Upper lobe of right lung (tissue), 1 donor: ENCODE measurements at regions not wholly inside any gene's neighbourhood (a gene's known extent, or its start where the extent isn't known, plus 50 kb on each side); places are given as distances from the start of the nearest gene placed in this dataset.

Experiments used
- ATAC-seq: fragments of 200-7000 bp; cut with Tn5 transposase; one replicate; pipeline ENCODE4 v1.9.1; 2020; ENCODE audit warnings: mild to moderate bottlenecking, moderate library complexity
- DNase-seq: peaks from one replicate; pipeline ENCODE4 v3.0.0-alpha.2; 2020
- H3K27ac ChIP-seq: fragments of 200-600 bp; one replicate; pipeline ENCODE4 v1.8.0; 2022
- H3K27me3 ChIP-seq: fragments of 200-600 bp; one replicate; pipeline ENCODE4 v1.8.0; 2022; ENCODE audit warnings: mild to moderate bottlenecking
- H3K36me3 ChIP-seq: fragments of 200-600 bp; one replicate; pipeline ENCODE4 v1.8.0; 2022
- H3K4me1 ChIP-seq: fragments of 200-600 bp; one replicate; pipeline ENCODE4 v1.8.0; 2022
- H3K4me3 ChIP-seq: fragments of 200-600 bp; one replicate; pipeline ENCODE4 v1.8.0; 2022; ENCODE audit warnings: mild to moderate bottlenecking
- H3K9me3 ChIP-seq: fragments of 200-600 bp; one replicate; pipeline ENCODE4 v1.8.0; 2022
- intact Hi-C: fragments of 100-400 bp; cut with DNase I; formaldehyde crosslinking; loops from one replicate; pipeline ENCODE4 v1.11.0; 2022
- TF ChIP-seq, protein P1 (sequence below): fragments of 200-600 bp; IDR thresholded peaks from one replicate; pipeline ENCODE4 v1.8.0; 2022; ENCODE audit warnings: antibody characterized with exemption
- donor health status: DM: no; HTN: yes; CAD: no; lungs with severe emphysema.

DNA sequence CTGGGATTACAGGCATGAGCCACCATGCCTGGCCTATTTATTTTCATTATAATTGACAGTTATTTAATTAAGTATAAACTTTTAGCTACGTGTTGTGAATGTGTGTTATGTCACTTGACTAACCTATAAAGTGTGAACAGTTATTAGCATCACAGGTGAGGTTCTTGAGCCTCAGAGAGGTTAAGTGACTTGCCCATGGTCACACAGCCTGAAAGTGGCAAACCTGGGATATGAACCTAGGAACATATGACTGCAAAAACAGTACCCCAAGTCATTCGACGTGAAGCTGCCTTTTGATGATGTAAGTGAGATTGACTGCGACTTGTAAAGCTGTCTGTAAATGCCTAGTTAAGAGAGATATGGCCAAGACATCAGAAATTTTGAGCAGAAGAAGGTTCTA lies 77.9 kb upstream of the SALL4 start:
- ATAC-seq = no peak
- intact Hi-C loops = no loop called here
- TF ChIP-seq, protein P1, sequence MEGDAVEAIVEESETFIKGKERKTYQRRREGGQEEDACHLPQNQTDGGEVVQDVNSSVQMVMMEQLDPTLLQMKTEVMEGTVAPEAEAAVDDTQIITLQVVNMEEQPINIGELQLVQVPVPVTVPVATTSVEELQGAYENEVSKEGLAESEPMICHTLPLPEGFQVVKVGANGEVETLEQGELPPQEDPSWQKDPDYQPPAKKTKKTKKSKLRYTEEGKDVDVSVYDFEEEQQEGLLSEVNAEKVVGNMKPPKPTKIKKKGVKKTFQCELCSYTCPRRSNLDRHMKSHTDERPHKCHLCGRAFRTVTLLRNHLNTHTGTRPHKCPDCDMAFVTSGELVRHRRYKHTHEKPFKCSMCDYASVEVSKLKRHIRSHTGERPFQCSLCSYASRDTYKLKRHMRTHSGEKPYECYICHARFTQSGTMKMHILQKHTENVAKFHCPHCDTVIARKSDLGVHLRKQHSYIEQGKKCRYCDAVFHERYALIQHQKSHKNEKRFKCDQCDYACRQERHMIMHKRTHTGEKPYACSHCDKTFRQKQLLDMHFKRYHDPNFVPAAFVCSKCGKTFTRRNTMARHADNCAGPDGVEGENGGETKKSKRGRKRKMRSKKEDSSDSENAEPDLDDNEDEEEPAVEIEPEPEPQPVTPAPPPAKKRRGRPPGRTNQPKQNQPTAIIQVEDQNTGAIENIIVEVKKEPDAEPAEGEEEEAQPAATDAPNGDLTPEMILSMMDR = no peak

DNA sequence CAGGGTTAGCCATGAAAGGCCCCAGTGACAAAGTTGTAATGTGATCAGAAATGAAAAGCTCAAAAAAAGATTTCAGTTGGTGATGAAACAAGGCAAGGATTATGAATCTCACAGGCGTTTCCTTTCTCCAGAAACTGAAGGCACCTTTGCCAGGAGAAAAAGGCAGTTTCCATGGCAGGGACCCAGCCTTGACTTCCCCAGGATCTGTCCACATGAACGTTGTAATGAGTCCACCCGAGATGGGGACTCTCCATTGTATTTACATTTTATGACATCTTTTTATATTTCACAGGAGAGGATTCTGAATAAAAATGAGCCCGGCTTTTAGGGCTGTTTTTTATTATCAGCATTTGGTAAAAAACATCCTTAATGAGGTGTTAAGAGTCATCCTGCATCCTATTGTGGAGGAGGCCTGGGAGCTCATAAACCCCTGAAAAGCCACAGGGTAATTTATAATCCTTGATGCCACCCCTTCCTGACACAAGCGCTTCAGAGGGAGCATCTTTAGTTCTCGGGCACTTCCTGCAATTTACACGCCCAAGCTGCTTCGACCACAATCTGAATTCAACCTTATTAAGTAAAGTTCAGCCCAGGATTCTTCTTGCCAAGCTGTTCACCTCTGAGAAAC lies 74.1 kb upstream of the SALL4 start:
- Histone ChIP-seq H3K27me3 (no peaks in the 10 kb centered on the region), H3K4me3 (no peak overlapping the region), H3K27ac (no peak overlapping the region), H3K4me1 (no peaks in the 10 kb centered on the region), H3K9me3 (no peaks in the 10 kb centered on the region), H3K36me3 (no peaks in the 10 kb centered on the region)
- intact Hi-C loops = no loop called here
- TF ChIP-seq, protein P1 = no peak
- ATAC-seq (no peak), DNase-seq (no peak)

More for the DNA sequence above, 77.9 kb upstream of the SALL4 start:
- Histone ChIP-seq H3K9me3 (no peaks in the 10 kb centered on the region), H3K4me1 (no peaks in the 10 kb centered on the region), H3K27ac (no peak overlapping the region), H3K27me3 (no peaks in the 10 kb centered on the region), H3K4me3 (no peak overlapping the region), H3K36me3 (no peaks in the 10 kb centered on the region)
- no peak for DNase-seq

DNA sequence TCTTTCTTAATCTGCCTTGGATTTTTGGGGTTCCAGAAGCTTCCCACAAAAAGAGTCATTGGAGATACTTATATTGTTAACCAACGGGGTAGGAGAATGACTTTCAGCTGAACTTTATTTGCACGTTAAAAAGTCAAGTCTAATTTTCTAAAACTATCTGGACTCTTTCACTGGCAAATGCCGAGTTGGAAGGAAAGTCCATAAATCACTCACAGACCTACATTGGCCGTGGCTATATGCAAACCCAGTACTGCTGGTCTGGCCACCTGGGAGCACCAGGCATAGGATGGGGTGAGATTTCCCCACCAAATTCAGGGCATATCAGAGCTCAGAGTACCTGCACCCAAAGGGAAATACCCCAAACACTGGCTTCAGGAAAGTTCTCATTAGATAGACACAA lies 71.3 kb upstream of the SALL4 start:
- Histone ChIP-seq H3K36me3 (no peaks in the 10 kb centered on the region), H3K27me3 (no peaks in the 10 kb centered on the region), H3K4me3 (no peak overlapping the region), H3K4me1 (no peaks in the 10 kb centered on the region), H3K27ac (no peak overlapping the region), H3K9me3 (no peaks in the 10 kb centered on the region)
- no peak for DNase-seq
- intact Hi-C loops = no loop called here
- TF ChIP-seq, protein P1 = no peak
- ATAC-seq = no peak

DNA sequence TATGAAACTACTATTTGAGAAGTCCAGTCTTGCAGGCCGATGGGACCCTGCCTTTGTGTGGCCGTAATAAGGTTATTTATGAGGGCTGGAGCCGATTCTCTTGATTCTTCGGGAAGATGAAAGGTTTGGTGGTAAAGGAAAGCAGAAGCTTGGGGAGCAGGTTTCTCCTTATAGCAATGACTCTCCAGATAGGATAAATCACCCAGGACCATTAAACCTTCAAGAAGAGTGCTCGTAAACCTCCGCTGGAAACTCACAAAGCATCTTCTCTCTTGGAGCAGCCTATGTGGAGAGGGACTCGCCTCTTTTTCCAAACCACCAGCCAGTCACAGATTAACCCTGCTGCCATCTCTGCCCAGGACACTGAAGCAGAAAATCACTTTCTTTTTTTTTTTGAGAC lies 69.6 kb upstream of the SALL4 start:
- H3K9me3 ChIP-seq = no peaks in the 10 kb centered on the region
- no peak for ATAC-seq
- no peaks in the 10 kb centered on the region for H3K27me3 ChIP-seq
- no peak overlapping the region for H3K4me3 ChIP-seq
- no peak overlapping the region for H3K27ac ChIP-seq
- intact Hi-C loops = no loop called here
- no peak for DNase-seq
- H3K36me3 ChIP-seq = no peaks in the 10 kb centered on the region
- H3K4me1 ChIP-seq = no peaks in the 10 kb centered on the region
- TF ChIP-seq, protein P1 = no peak

DNA sequence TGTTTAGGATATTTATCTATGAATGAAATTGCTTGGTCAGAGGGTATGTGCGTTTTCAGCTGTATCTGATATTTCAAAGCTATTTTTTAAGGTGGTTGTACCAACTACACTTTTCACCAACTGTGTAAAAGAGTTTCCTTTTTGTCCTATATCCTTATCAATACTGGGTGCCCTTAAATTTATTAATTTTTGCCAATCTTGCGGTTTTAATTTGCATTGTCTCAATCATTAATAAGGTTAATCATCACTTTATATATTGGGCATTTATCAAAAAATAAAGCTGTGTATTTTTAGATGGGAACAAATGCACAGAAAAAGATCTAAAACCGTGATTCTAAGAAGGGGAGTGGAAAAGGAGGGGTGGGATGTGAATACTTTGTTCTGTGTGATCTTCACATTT lies 66.7 kb upstream of the SALL4 start:
- no peak overlapping the region for H3K4me3 ChIP-seq
- no peaks in the 10 kb centered on the region for H3K4me1 ChIP-seq
- H3K27ac ChIP-seq = no peak overlapping the region
- intact Hi-C loops = no loop called here
- ATAC-seq (no peak), DNase-seq (no peak)
- H3K36me3 ChIP-seq = no peaks in the 10 kb centered on the region
- H3K9me3 ChIP-seq = no peaks in the 10 kb centered on the region
- H3K27me3 ChIP-seq = no peaks in the 10 kb centered on the region
- TF ChIP-seq, protein P1 = no peak

DNA sequence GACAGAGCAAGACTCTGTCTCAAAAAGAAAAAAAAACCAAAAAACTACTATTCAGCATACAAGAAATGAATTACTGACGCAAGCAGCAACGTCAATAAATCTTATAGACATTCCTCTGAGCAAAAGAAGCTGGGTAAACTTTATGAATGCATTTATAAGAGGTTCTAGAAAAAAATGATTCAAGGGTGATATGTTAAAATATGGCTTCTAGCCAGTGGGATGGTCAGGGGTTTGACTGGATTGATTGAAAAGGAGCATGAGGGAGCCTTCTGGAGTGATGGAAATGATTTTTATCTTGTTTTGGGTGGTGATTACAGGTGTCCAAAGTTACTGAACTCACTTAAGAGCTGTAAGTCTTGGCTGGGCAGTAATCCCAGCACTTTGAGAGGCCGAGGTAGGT lies 64.9 kb upstream of the SALL4 start:
- Histone ChIP-seq H3K4me3 (no peak overlapping the region), H3K27ac (no peak overlapping the region), H3K9me3 (no peaks in the 10 kb centered on the region), H3K36me3 (no peaks in the 10 kb centered on the region), H3K4me1 (no peaks in the 10 kb centered on the region), H3K27me3 (no peaks in the 10 kb centered on the region)
- TF ChIP-seq, protein P1 = no peak
- ATAC-seq (no peak), DNase-seq (no peak)
- intact Hi-C loops = no loop called here
